Hematopoietic multipotent progenitor cell (in vitro differentiated cells): ENCODE measurements at regions not wholly inside any gene's neighbourhood (a gene's known extent, or its start where the extent isn't known, plus 50 kb on each side); places are given as distances from the start of the nearest gene placed in this dataset.

ENCODE experiments used
- DNase-seq, 3 donors: peaks; one replicate each; pipeline ENCODE4 v3.0.0-alpha.2; 2011 to 2015; ENCODE audit warnings: low read depth in 2 of 3, low spot score in 2 of 3

GRCh38 chr14:79967453-79967852 lies 243.9 kb downstream of the DIO2 start:
- no peak for DNase-seq

DNA sequence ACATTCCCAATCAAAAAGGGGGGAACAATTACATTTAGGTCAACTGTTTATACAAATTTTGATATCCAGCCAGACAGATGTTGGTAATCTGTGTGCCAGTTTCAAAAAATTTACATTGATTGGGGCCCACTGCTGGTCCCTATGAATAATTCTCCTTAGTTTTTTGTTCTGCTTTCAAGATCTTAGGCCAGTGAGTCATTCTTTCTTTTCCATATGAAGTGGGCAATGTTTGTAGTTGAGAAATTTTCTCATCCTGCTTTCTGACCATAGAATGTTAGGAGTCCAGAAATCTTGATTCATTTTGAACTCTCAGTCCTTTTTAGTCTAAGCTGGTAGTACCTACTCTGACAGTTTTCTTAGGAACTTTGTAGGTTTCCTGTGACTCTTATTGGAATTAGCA lies 244.3 kb downstream of the DIO2 start:
- DNase-seq = no peak

DNA sequence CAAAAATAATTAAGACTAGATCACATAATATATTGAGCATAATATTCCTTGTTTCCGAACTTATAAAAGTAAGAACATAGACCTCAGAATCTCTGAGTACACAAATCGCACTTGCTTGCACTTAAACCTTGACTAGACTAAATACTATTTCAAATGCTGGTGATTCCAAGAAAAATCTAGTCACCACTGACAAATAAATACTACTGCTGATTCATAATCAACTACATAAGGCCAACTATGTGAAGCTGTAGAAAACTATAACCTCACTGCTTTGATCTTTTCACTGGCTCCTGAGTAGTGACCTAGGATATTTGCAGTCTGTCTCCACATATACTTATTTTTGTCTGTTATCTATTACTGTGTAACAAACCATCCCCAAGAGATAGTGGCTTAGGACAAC lies 245.4 kb downstream of the DIO2 start:
- DNase-seq = no peak

DNA sequence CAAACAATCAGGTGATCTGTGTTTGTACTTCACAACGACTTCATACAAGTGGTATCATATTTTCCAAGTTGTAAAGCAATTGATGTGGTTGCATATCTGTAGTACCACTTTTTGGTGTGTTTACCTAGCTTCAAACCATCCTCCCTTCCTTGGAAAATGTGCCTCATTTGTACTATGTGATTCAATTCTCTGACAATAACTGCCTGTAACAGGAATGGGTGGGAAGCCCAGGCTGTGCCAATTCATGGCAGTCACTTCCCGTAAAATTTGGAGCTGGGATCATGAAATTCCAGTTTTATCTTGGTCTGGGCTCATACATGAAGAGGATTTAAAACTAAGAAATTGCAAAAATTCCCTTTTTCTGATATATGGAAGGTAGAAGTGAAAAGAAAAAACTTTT lies 250.1 kb downstream of the DIO2 start:
- no peak for DNase-seq

- DNase-seq = no peak
Observed at GRCh38 chr14:79960288-79960687, 251.0 kb downstream of the DIO2 start.

- DNase-seq = no peak
Observed at GRCh38 chr14:79951572-79951971, 259.7 kb downstream of the DIO2 start.

DNA sequence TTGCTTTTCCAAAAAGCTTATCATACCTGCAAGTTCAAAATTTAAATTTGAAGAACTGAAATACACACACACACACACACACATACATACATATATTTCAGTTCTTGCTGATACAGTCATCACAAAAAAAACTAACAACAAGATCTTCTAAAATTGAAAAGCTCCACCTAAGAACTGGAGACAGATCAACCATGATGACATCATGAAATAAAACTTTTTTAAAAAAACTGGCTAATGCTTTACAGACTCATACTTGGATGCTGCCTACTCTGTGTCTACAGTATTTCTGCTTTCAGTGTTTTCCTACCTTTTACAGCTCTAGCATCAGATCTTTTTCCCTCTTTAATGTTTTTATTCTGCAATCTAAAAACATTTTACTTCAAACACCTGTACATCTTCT lies 261.4 kb downstream of the DIO2 start:
- no peak for DNase-seq

GRCh38 chr14:79947440-79948054 lies 263.8 kb downstream of the DIO2 start:
- DNase-seq = no peak

DNA sequence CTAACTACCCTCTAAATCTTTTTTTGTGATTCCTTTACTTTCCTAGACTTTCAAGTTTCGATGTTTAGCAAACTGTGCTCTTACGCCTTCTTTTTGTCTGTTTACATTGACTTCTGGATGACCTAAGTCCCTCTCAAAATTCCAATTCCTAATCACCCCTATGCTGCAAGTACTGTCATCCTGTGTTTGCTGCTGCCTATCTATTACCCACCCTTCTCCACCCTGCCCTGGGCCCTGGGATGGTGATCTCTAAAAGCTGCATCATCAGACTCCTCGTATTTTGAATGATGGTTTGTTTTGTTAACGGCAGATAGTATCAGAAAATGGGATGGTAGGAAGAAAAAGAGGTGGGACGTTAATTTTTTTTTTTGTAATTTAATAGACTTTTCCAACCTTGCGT lies 272.1 kb downstream of the DIO2 start:
- no peak for DNase-seq

GRCh38 chr14:79938185-79938584 lies 273.1 kb downstream of the DIO2 start:
- DNase-seq = no peak

- no peak for DNase-seq
Observed at GRCh38 chr14:79937433-79937832, 273.9 kb downstream of the DIO2 start.

- no peak for DNase-seq
Observed at GRCh38 chr14:79924551-79924950, 286.8 kb downstream of the DIO2 start.

DNA sequence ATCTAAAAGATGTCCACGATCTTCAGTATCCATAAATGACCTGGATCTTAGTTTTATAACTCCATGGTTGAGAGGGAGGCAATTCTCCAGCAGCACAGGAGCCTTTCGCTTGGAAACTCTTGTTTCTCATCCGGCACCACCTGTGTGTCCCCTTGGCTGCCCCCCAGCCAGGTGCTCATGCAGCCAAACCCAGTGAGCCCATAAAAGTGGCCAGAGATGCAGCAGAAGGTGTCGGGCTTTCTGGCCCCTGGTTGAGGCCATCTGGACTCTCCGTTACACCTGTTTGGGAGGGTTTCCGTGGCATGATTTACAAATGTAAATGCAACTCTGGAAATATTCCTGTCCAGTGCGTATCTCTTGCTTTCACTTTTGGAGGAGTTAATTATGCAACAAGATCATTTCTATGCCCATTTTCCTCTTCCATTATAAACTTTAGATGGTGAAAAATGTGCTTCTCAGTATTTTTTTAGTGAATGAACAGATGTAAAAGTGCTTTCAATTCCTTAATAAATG lies 291.1 kb downstream of the DIO2 start:
- DNase-seq = no peak
